ENCODE measurements at regions not wholly inside any gene's neighbourhood (a gene's known extent, or its start where the extent isn't known, plus 50 kb on each side); places are given as distances from the start of the nearest gene placed in this dataset.

GRCh38 chr1:57586842-57587241, 163.0 kb upstream of the DAB1 start:
- ChIA-PET CTCF (ENCODE audit: low intra/inter-chr PET ratio) (no interaction called here), POLR2A (no interaction called here)
- Histone ChIP-seq H3K27ac (ENCODE audit: extremely low read depth, low read depth, low read length) (no peak overlapping the region), H3K36me3 (ENCODE audit: control insufficient read depth, insufficient read depth, low read length) (no peaks in the 10 kb centered on the region), H3K9me1 (ENCODE audit: control insufficient read depth, insufficient read depth, low read length) (no peaks in the 10 kb centered on the region), H3K79me2 (ENCODE audit: control insufficient read depth, insufficient read depth, low read length) (no peaks in the 10 kb centered on the region), H3K4me2 (ENCODE audit: insufficient read depth, low read length) (no peak overlapping the region), H3K27me3 (ENCODE audit: control insufficient read depth in 2 of 2, insufficient read depth in 2 of 2, low read length in 2 of 2) (no peaks in the 10 kb centered on the region), H3K9me3 (replicated peaks; ENCODE audit: control insufficient read depth, insufficient read depth, low read depth, low read length) (no peaks in the 10 kb centered on the region), H3K9ac (ENCODE audit: insufficient read depth in 1 of 2, low read depth in 2 of 2, low read length in 2 of 2) (no peak overlapping the region), H3K4me3 (no peak overlapping the region), H4K20me1 (replicated peaks; ENCODE audit: control insufficient read depth, insufficient read depth, low read length) (no peaks in the 10 kb centered on the region), H2AFZ (ENCODE audit: low read depth, low read length) (no peak overlapping the region), H3K4me1 (replicated peaks in 1 of 2; ENCODE audit: control insufficient read depth in 2 of 2, insufficient read depth in 2 of 2, low read length in 2 of 2) (no peaks in the 10 kb centered on the region)
- intact Hi-C loops (cut with micrococcal nuclease) (no loop called here), in situ Hi-C loops (cut with MboI) (no loop called here)
- ATAC-seq (no peak), FAIRE-seq (no peak), DNase-seq (ENCODE audit: extremely low read depth in 1 of 4, low spot score in 3 of 4) (no peak)
- BruUV-seq (replicated peaks): no TSS peak
- TF ChIP-seq GABPB2 (CRISPR knock-in tag; conservative IDR thresholded peaks at IDR 0.05): no peak
- TF ChIP-seq TAF1 (IDR thresholded peaks at IDR 0.05; ENCODE audit: control insufficient read depth, extremely low read depth, insufficient read depth, low read length, severe bottlenecking): no peak
- no peak for TF ChIP-seq POLR2A (conservative IDR thresholded peaks at IDR 0.05)
- TF ChIP-seq NCOA6 (IDR thresholded peaks at IDR 0.05): no peak

- intact Hi-C loops (cut with micrococcal nuclease): no loop called here
- Histone ChIP-seq H3K9ac (ENCODE audit: insufficient read depth in 1 of 2, low read depth in 2 of 2, low read length in 2 of 2) (no peak overlapping the region), H2AFZ (ENCODE audit: low read depth, low read length) (no peak overlapping the region), H3K9me3 (replicated peaks; ENCODE audit: control insufficient read depth, insufficient read depth, low read depth, low read length) (no peaks in the 10 kb centered on the region), H3K9me1 (ENCODE audit: control insufficient read depth, insufficient read depth, low read length) (no peaks in the 10 kb centered on the region), H3K36me3 (ENCODE audit: control insufficient read depth, insufficient read depth, low read length) (no peaks in the 10 kb centered on the region), H3K4me2 (ENCODE audit: insufficient read depth, low read length) (no peak overlapping the region), H3K27me3 (ENCODE audit: control insufficient read depth in 2 of 2, insufficient read depth in 2 of 2, low read length in 2 of 2) (no peaks in the 10 kb centered on the region), H3K4me1 (replicated peaks in 1 of 2; ENCODE audit: control insufficient read depth in 2 of 2, insufficient read depth in 2 of 2, low read length in 2 of 2) (no peaks in the 10 kb centered on the region), H3K4me3 (no peak overlapping the region), H4K20me1 (replicated peaks; ENCODE audit: control insufficient read depth, insufficient read depth, low read length) (no peaks in the 10 kb centered on the region), H3K79me2 (ENCODE audit: control insufficient read depth, insufficient read depth, low read length) (no peaks in the 10 kb centered on the region), H3K27ac (ENCODE audit: extremely low read depth, low read depth, low read length) (no peak overlapping the region)
- POLR2A ChIA-PET: no interaction called here
- FAIRE-seq (no peak), ATAC-seq (no peak), DNase-seq (ENCODE audit: extremely low read depth in 1 of 4, low spot score in 3 of 4) (no peak)
- CTCF ChIA-PET (ENCODE audit: low intra/inter-chr PET ratio): no interaction called here
- in situ Hi-C loops (cut with MboI): no loop called here
- no TSS peak for BruUV-seq (replicated peaks)
- TF ChIP-seq FOXP4 (CRISPR knock-in tag; IDR thresholded peaks at IDR 0.05; ENCODE audit: borderline replicate concordance) (no peak), HES1 (IDR thresholded peaks at IDR 0.05; ENCODE audit: low read depth) (no peak), HLTF (IDR thresholded peaks at IDR 0.05) (no peak), KLF13 (tag; IDR thresholded peaks at IDR 0.05; ENCODE audit: borderline replicate concordance, low read depth) (no peak), KDM2B (CRISPR knock-in tag; IDR thresholded peaks at IDR 0.05) (no peak), ZNF707 (CRISPR knock-in tag; conservative IDR thresholded peaks at IDR 0.05) (no peak), PTBP1 (IDR thresholded peaks at IDR 0.05; ENCODE audit: low read depth, low read length) (no peak), VEZF1 (CRISPR knock-in tag; IDR thresholded peaks at IDR 0.05) (no peak), CEBPG (CRISPR knock-in tag; IDR thresholded peaks at IDR 0.05) (no peak), CEBPG (tag; conservative IDR thresholded peaks at IDR 0.05 in 1 of 2, IDR thresholded peaks at IDR 0.05 in 1 of 2) (no peak), HNRNPL (IDR thresholded peaks at IDR 0.05; ENCODE audit: low read depth, low read length) (no peak)
Observed at GRCh38 chr1:57578680-57579079, 154.8 kb upstream of the DAB1 start.

Data from K562 (cell line).